Kidney tubule cell (primary cell): ENCODE measurements at regions not wholly inside any gene's neighbourhood (a gene's known extent, or its start where the extent isn't known, plus 50 kb on each side); places are given as distances from the start of the nearest gene placed in this dataset.
"Not testable (repeated sequence)": the region's sequence is repeated elsewhere in the genome, so short reads cannot be mapped to it uniquely, and the experiment has no call there.

Experiments
- DNase-seq: peaks from one replicate; pipeline ENCODE4 v3.0.0-alpha.2; 2018; ENCODE audit warnings: low spot score

DNA sequence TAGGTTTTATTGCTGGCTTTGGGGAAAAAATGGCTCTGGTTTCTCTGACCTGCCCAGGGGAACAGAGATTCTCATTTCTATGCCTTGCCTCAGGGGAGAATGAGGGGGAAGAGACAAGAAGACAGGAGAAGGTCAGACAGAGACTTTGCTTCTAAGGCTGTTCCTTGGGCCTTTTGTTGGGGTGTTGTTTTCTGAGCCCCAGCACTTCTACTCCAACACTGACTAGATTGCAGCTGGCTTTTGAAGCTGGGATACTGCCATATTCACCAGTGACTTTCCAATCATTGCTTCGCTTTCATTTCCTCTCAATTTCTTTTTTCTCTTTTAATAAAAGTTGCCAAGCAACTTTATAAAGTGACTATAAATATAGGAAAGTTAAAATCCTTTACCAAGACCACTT is 143.2 kb upstream of the ARHGEF26 start:
- DNase-seq, result no peak

DNA sequence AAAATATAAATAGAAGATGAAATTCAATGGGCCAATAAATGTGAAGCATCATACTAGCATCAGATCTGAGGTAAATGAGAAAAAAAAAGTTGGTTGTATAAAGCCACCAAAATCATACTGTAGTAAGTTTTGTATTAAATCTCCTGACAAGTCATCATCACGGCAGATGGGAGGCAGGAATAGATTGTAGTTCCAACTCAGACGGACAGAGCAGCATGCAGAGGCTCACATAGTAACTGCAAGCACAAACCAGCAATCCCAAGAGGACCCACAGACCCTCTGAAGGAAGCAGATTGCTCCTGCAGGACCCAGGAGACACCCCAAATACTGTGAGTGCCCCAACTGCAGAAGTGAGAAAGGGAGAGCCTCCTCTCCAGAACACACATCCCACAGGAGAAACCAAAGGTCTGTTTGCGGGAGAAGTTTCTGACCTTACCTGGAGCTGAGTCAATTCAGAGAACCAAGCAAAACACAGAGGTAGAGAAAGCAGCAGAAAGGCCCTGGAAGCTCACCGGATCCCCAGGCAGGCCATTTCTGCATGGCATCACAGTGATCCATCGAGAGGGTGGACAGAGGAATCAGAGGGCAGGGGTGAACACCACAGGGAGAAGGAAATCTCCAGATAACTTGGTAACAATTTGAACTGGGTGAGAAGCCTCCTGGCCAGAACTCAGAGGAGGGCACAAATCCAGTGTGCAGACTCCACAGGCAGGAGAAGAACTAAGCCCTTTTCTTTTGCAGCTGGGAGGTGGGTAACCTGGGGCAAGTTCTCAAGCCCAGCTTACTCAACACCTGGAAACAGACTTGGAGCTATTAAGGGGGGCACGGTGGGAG is 141.6 kb upstream of the ARHGEF26 start:
- DNase-seq, result no peak

DNA sequence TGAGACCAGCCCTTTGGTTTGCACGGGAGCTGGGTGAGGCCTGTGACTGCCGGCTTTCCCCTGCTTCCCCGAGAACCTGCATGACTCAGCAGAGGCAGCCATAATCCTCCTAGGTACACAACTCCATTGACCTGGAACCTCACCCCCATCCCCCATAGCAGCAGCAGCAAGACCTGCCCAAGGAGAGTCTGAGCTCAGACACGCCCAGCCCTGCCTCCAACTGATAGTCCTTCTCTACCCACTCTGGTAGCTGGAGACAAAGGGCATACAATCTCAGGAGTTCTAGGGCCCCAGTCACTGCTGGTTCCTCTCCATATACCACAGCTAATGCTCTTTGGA is 141.0 kb upstream of the ARHGEF26 start:
- peak; percentile 80 for DNase-seq

DNA sequence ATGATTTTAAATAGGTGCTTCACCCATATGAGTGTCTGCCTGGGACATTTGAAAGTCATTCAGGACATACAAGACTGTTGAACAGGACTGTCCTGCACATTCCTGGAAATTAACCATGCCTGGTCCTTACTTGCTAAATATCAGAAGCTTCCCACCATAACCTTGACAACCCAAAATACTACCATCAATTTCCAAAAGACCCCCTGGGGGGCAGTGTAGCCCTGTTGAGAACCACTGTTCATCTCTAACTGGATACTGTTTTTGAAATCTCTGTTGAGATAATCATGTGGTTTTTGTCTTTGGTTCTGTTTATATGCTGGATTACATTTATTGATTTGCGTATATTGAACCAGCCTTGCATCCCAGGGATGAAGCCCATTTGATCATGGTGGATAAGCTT is 123.8 kb upstream of the ARHGEF26 start:
- not testable (repeated sequence) for DNase-seq

DNA sequence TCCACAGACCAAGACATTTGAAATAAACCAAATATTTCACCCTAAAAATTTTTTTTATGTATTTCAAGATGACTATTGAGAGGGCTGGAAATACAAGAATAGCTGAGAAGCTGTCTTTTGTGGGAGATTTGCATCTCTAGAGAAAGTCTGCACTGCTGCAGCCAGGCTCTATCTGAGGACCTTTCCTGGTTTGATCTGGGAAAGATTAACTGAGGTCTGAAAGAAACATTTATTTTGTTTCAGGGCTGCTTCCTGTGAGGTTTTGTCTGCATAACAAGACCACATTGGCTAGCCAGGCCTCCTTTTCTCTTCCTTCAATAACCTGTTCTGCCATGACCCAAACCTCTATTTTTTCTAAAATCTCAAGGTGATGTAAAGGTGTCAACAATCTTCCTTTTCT is 117.5 kb upstream of the ARHGEF26 start:
- no peak for DNase-seq

DNA sequence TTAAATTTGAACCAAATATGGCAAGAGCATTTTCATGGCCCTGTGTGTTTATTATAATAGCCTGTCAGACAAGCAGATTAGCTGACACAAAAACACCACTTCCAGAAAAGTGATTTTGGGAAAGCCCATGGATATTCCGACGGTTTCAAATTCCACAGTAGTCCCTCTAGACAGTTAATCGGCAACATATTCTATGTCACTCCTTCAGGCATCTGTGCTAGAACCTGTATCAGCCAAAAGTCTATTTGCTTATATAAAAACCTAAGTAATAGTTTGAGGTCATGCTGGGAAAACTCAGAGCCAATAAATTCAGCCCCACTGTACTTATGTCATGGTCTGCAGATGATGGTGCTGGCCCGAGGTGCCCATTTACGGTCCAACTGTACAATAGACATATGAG is 110.2 kb upstream of the ARHGEF26 start:
- DNase-seq, result no peak

DNA sequence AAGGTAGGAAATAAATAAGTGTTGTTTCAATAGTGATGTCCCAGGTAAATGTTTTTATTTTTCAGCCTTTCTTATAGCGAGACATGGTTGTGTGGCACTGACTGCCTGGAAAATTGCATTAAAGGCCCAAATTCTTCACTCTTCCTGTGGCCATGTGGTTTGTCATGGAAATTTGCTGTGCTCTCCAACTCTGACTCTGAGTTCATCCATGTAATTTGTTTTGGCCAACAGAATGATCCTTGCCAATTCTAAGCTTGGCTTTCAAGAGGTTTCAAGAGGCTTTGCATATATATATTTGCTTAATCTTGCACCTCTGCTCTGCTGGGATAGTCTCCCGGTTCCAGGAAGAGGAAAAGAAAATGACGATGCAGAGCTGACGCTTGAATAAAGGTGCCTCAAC is 107.5 kb upstream of the ARHGEF26 start:
- no peak for DNase-seq

DNA sequence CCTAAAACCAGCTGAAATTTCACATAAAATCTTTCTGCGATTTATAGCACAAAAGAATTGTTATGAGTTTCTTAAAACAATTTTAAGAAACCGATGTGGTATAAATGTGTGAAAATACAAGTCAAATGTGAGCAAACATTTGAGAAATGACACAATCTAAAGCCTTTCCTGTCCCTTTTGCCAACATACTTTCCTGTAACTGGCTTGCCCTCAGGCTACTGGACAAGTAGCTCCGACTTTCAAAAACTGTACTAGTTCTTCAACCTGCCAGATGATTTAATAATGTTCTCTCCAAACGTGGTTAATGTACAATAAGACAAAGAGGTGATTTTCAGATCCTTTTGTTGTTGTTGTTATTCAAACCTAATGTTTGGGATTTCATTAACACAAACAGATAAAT is 105.9 kb upstream of the ARHGEF26 start:
- no peak for DNase-seq

DNA sequence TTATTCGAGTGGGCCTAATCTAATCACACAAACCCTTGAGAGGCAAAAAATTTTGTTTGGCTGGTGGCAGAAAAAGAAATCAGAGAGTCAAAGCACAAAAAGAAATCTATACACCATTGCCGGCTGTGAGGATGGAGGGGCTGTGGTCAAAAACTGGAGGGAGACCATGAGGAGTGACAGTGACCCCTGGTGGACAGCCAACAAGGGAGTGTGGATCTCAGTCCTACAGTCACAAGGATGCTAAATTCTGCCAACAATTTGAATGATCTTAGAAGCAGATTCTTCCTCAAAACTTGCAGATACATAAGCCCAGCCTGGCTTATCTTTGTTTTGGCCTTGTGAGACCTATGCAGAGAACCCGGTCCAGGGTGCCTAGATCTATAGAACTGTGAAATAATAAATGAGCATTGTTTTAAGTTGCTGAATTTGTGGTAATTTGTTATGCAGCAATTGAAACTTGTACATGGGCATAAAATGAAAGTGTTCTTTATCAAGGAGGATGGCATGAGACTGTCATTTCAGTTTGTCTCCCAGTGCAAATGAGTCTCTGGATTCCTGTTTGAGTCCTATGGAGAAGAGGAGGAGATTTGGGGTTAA is 103.0 kb upstream of the ARHGEF26 start:
- DNase-seq, result peak; percentile 31

DNA sequence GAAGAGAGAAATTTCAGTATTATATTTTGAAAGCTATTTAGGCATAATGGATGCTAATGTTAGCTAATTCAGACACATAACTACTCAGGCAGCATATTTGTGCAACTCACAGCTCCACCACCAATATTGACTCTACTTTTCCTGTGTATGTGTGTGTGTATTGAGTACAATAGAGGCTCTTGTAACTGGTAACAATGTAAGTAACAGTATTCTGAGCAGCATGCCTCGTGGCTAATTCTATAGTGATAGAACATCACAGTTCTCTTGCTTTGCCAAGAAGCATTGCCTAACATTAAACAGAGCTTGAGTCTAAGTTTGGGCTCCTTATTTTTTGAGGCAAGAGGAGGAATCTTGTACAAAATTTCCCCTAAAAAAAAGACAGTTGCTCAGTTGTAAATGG is 98.6 kb upstream of the ARHGEF26 start:
- no peak for DNase-seq

DNA sequence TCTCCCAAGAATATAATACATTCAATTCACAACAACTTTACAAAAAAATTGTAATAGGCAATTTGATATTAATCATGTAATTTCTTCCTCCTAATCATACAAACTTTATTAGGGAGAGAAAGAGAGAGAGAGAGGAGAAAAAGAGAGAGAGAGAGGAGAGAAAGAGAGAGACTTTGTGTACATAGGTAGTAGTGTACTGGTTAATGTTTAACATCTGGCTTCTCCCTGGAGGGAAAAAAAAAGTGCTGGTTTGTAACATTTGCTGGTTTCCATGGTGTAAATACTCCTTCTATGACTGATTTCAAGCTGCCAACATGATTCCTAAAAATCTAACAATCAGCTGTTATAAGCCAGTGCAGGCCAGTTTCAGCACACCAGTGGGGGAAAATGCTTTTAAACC is 98.0 kb upstream of the ARHGEF26 start:
- DNase-seq, result peak; percentile 84

DNA sequence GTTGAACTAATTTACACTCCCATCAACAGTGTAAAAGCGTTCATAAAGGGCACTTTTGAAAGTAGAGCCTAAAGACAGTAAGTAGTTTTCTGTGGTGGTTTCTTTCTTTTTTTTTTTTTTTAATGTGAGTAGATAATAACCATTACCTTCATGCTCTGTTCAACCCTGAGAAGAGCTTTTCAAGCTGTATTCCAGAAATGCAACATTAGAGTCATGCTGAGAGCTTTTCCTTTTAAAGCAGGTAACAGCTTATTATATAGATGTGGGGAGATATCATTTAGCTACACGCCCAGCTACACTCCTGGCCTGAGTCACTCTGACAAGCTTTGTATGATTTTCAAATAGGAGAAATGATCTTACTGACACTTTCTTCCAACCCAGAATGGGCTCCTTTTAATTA is 96.2 kb upstream of the ARHGEF26 start:
- DNase-seq, result no peak

DNA sequence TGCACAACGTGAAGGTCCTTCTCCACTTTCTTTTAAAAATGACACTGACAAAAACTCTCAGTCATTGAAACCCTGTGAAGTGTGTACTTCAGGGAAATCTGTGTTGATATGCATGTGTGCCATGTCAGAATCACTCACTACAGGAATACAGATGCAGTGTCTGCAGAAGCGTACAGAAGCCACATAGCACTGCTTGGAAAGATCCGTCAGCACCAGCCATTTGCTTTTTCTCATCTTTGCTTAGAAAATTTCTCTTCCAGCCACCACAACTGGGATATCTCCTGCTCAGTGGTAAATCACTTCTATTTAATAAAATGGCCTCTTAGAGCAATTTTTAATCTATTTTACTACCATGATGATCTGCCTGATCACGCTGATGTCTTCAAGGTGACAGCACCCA is 91.3 kb upstream of the ARHGEF26 start:
- DNase-seq, result no peak

DNA sequence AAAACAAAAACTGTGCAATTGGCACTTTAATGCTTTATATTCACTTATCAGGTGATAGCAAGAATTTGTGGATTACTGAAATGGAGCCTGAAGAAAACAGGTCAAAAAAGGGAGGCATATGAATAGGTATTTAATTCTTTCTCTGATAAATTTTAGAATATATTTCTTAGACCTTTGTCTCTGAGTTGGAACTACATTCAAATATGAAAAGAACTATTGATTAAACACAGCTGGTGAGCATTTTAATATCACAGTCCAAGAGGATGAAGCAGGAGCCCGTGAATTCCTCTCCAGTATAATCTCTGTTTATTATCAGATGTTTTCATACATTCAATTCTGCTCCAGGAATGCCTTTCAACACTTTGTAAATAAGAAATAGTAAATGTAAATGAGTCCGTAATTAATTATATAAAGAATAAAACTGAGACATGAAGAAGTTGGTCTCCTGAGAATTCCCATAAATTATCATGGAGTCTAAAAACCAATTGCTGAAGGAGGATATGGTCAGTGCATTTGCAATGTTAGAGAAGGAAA is 86.3 kb upstream of the ARHGEF26 start:
- DNase-seq, result no peak

DNA sequence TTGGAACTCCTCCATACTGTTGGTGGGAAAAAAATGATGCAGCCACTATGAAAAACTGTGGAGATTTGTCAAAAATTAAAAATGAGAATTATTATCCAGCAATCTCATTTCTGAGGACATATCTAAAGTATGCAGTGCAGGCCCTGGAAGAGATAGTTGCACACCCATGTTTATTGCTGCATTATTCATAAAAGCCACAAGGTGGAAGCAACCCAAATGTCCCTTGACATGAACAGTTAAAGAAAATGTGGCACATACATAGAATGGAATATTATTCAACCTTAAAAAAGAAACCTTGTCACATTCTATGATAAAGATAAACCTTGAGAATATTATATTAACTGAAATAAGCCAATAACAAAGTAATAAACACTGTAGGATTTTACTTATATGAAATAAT is 80.9 kb upstream of the ARHGEF26 start:
- DNase-seq, result peak; percentile 17

DNA sequence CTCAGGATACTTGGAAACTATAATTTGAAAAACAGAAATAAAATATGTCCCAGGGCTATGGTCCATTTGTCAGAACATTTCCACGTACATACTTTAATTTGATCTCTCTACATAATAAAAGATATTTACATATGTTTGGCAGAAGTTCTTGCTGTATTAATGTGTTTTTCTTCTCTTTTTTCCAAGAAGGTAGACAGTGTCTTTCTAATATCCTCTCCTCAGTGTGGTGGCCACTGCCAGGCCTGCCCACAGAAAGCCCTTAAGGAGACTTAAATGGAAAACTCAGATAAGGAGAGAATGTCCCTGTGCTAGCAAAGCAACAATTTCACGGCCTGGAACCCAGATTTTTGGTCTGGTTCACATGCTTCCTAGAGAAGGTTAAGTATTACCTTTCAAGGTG is 76.5 kb upstream of the ARHGEF26 start:
- no peak for DNase-seq

DNA sequence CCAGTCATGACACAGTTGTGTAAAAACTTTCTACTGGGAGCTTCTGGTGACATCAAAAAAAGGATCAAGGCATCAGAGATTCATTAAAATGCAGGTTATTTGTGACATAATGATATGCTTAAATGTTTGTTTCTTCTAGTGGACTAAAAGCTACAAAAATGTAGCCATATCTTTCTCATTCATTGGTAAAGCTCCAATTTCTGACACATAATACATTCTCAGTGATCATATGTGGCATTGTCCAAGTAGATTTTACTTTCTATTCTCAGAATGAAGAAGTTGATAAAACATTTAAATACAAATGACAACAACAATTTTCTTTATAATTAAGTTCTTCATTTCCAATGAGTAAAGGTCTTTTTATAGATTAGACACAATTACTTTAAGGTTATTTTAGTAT is 71.0 kb upstream of the ARHGEF26 start:
- no peak for DNase-seq

DNA sequence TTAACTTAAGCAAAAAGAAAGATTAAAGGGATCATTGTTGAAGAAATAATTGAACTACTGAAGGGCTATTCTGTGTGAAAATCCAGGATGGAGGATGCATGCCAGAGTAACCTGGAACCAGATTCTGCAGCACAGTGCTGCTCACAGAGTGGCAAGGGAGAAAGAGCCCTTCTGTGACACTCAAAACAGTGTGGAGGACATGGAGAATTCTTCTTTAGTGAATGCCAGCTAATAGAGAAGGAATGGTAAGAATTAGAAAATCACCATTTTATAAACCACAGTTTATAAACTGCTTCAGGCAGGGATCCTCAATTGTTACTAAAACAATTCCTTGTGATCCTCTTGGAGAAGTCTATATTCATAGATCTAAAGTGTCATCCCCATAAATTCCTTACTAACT is 70.4 kb upstream of the ARHGEF26 start:
- DNase-seq, result no peak

DNA sequence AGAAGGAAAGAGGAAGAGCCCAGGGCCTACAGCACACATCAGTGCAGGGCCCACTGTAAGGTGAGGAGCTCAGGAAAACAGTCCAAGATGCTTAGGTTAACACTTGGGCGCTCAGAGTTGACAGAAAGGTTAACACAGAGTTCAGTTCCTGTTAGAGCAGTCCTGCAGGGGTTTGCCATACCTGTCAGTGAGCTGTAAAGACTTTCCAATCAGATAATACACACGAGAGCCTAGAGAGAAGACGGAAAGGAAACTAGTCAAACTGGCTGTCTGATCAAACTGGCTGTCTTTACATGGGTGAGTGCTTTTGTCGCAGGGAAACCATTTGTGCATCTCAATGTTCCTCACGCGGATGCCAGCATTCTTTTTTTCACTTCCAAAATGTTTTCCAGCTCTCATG is 61.4 kb upstream of the ARHGEF26 start:
- peak; percentile 30 for DNase-seq

DNA sequence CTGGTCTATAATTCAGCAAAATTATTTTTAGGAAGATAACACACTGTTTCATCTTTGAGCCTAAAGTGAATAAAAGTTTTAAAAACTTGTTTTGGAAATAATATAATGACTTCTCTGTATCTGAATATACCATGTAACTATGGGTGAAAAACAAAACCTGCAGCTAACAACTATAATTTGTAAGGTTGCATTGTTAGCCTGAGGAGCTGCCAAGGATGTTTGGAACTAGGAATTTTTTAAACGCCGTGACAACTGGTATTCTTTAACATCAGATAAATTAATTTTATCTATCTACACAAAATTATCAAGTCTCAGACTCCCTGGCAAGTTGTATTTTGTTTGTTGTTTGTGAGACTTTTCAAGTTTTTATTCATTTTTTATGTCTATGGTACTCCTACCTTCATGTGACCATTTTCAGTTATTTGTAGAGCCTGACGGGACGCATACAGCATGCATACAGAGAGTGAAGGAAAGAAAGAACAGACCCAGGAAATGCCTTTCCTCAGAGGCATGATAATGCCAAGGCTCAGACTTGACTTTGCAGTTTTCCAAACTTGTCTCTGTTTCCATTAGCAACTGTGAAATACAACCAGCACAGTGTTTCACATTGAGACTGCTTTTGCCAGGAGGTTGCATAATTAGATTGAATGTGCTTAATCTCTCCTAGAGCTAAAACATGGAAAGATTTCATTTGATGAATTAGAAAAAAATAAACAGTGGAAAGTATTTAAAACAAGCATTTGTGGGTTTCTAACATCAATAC is 60.8 kb upstream of the ARHGEF26 start:
- no peak for DNase-seq

DNA sequence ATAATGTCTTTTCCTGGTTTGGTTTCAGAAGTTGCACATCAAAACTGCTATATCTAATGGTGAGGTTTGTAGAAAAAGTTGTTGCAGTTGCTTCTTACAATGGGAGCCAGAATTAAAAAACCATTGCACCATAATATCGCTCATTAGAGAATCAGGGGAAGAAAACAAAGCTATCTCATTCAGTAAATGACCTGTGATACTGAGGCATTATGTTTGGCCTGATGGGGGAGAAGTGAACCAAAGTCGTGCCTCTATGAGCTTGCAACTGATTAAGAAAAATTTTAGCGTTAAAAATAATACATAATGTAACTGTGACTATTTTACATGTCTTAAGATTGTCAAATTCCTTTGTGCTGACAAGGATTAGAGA is 60.2 kb upstream of the ARHGEF26 start:
- no peak for DNase-seq

DNA sequence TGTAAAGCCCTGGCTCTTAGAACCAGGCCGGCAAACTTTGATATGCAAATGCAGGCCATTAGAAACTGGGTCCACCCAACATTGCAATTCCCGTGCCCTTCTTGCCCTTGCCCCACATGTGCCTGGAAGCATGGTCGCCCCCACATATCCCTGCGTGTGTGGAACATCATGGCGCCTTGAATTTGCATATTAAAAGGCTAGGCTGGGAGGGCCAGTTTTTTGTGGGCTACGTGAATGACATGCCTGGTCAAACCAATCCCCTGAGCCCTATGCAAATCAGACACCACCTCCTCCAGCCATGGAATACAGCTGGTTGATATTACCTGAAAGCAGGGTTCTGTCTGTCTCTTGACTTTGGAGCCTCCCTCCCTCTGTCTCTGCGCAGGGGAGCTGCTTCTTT is 58.7 kb upstream of the ARHGEF26 start:
- no peak for DNase-seq

DNA sequence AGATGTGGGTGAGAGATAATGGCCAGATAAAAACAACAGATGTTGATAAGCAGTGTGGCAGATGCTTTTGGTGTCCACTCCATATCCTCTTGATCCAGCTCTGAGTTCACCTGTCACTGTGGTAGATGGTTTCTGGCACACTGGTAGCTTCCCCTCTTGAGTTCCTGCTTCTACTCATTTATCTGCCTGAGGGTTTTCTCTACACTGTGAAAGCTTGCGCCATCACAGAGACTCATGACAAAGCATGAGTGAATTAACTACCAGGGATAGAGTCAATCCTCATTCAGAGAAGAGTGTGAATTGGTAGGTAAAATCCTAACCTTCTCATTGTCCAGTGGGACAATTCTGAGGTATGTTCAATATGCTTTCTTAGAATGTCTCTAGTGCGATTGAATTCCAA is 50.0 kb upstream of the ARHGEF26 start:
- no peak for DNase-seq
